HCT116 (cell line): ENCODE measurements at regions not wholly inside any gene's neighbourhood (a gene's known extent, or its start where the extent isn't known, plus 50 kb on each side); places are given as distances from the start of the nearest gene placed in this dataset.

ENCODE experiments used
- CTCF ChIP-seq, 3 experiments: fragments of 200-600 bp in 1 of 3; sonication (generic) in 1 of 3; IDR thresholded peaks in 2 of 3; conservative IDR thresholded peaks in 1 of 3; 2 replicates each; pipeline ENCODE4 v1.5.1; 2012 to 2017; ENCODE audit warnings: low read depth in 2 of 3, low read length in 2 of 3, antibody characterized with exemption in 1 of 3, borderline replicate concordance in 1 of 3, control low read depth in 1 of 3, mild to moderate bottlenecking in 1 of 3, mixed read lengths in 1 of 3, mixed run types in 1 of 3, moderate library complexity in 1 of 3; ENCODE audit not compliant: insufficient read depth in 1 of 3
- EZH2 ChIP-seq: fragments of 200-600 bp; sonication (generic); IDR thresholded peaks from 2 replicates; pipeline ENCODE4 v1.6.1; 2017; ENCODE audit warnings: antibody characterized with exemption, mixed run types
- POLR2A ChIP-seq: IDR thresholded peaks from 2 replicates; pipeline ENCODE4 v1.7.0; 2011; ENCODE audit warnings: borderline replicate concordance; ENCODE audit not compliant: insufficient read depth, insufficient read length; ENCODE audit errors: extremely low read depth
- POLR2AphosphoS5 ChIP-seq: IDR thresholded peaks from 2 replicates; pipeline ENCODE4 v1.6.1; 2011; ENCODE audit warnings: mild to moderate bottlenecking, low read depth, low read length, moderate library complexity
- RAD21 ChIP-seq: IDR thresholded peaks from 2 replicates; pipeline ENCODE4 v1.6.1; 2012; ENCODE audit warnings: low read depth, mild to moderate bottlenecking
- TF ChIP-seq, protein P1 (sequence below): IDR thresholded peaks from 2 replicates; pipeline ENCODE4 v1.6.1; 2012; ENCODE audit warnings: low read depth

DNA sequence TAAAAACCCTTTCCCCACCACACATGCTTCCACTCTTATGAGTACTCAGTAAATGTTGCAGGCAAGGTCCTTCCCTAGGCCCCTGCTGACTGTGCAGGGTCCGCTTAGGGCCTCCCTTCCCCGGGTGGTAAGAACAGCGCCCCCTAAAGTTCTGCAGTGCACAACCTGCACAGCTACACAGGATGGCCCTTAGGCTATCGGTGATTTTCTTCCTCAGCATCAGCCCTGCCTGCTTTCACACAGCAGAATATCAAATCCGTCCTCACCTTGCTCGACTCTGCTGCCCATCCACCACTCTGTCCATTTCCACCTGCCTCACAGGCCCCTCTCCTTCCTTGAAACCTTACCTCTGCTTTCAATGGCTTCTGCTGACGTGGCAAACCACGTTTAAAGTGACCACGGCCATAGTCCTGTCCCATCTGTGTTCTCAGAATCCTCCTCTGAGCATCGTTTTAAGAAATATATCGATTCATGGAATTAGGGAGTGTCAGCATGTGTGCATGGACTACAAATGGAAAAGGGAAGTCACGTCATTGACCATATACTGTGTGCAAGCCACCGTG is 51.4 kb upstream of the TMEM132E start:
- peak in 2 of 3 experiments; percentile 54 to 62; a peak in 4 of 6 replicates for TF ChIP-seq CTCF (IDR thresholded peaks at IDR 0.05 in 2 of 3, conservative IDR thresholded peaks at IDR 0.05 in 1 of 3; ENCODE audit: borderline replicate concordance in 1 of 3, insufficient read depth in 1 of 3, low read depth in 2 of 3, low read length in 2 of 3)
- TF ChIP-seq POLR2AphosphoS5, result no peak
- TF ChIP-seq EZH2, result no peak
- TF ChIP-seq RAD21, result no peak
- no peak for TF ChIP-seq POLR2A
- TF ChIP-seq, protein P1, sequence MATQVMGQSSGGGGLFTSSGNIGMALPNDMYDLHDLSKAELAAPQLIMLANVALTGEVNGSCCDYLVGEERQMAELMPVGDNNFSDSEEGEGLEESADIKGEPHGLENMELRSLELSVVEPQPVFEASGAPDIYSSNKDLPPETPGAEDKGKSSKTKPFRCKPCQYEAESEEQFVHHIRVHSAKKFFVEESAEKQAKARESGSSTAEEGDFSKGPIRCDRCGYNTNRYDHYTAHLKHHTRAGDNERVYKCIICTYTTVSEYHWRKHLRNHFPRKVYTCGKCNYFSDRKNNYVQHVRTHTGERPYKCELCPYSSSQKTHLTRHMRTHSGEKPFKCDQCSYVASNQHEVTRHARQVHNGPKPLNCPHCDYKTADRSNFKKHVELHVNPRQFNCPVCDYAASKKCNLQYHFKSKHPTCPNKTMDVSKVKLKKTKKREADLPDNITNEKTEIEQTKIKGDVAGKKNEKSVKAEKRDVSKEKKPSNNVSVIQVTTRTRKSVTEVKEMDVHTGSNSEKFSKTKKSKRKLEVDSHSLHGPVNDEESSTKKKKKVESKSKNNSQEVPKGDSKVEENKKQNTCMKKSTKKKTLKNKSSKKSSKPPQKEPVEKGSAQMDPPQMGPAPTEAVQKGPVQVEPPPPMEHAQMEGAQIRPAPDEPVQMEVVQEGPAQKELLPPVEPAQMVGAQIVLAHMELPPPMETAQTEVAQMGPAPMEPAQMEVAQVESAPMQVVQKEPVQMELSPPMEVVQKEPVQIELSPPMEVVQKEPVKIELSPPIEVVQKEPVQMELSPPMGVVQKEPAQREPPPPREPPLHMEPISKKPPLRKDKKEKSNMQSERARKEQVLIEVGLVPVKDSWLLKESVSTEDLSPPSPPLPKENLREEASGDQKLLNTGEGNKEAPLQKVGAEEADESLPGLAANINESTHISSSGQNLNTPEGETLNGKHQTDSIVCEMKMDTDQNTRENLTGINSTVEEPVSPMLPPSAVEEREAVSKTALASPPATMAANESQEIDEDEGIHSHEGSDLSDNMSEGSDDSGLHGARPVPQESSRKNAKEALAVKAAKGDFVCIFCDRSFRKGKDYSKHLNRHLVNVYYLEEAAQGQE, result no peak
